Endothelial cell of umbilical vein (primary cell): ENCODE measurements at regions not wholly inside any gene's neighbourhood (a gene's known extent, or its start where the extent isn't known, plus 50 kb on each side); places are given as distances from the start of the nearest gene placed in this dataset.

Experiments used
- BruUV-seq: library from RNA; stranded (reverse); fragments of 400-500 nt; replicated peaks from 2 replicates; lab custom pipeline; 2021; lab: Mats Ljungman, UMichigan
- CTCF ChIA-PET: fragments of 300-600, 350-600 bp; sonication (Branson Sonifier 250); formaldehyde crosslinking; loops from one replicate; lab custom pipeline; 2021; ENCODE audit warnings: antibody characterized with exemption, inconsistent platforms; lab: Charles Lee
- POLR2A ChIA-PET: fragments of 300-600, 350-600 bp; sonication (Branson Sonifier 250); formaldehyde crosslinking; loops from one replicate; lab custom pipeline; 2021; ENCODE audit warnings: antibody characterized with exemption, inconsistent platforms; lab: Charles Lee
- DNase-seq: peaks from one replicate; pipeline ENCODE4 v3.0.0-alpha.2; 2011; ENCODE audit warnings: low read depth, low spot score
- FAIRE-seq: peaks from 2 replicates; lab custom pipeline; 2011; peaks lifted over from hg19 to GRCh38; lab: Jason Lieb, UNC
- H2AFZ ChIP-seq: 2 replicates; pipeline ENCODE4 v1.6.0; 2012; ENCODE audit warnings: low read depth, low read length, control low read depth, inconsistent platforms
- H3K27ac ChIP-seq: 2 replicates; pipeline ENCODE4 v1.5.1; 2011; ENCODE audit warnings: low read depth, mild to moderate bottlenecking, control low read depth, low read length, moderate library complexity; ENCODE audit not compliant: insufficient read depth
- H3K27me3 ChIP-seq, 2 experiments: 2 replicates each; pipeline versions ENCODE4 v1.6.0 to v1.6.1; 2011; ENCODE audit warnings: low read length in 2 of 2, mixed read lengths in 1 of 2; ENCODE audit not compliant: control insufficient read depth in 2 of 2, insufficient read depth in 2 of 2
- H3K36me3 ChIP-seq, 2 experiments: 2 replicates in 1 of 2; 3 replicates in 1 of 2; pipeline ENCODE4 v1.5.1; 2011; ENCODE audit warnings: low read length in 2 of 2, mild to moderate bottlenecking in 1 of 2, moderate library complexity in 1 of 2; ENCODE audit not compliant: control insufficient read depth in 2 of 2, insufficient read depth in 2 of 2; ENCODE audit errors: extremely low read depth in 1 of 2
- H3K4me1 ChIP-seq: 3 replicates; pipeline ENCODE4 v1.5.1; 2011; ENCODE audit warnings: mild to moderate bottlenecking, low read length; ENCODE audit not compliant: control insufficient read depth, insufficient read depth; ENCODE audit errors: extremely low read depth
- H3K4me2 ChIP-seq: 2 replicates; pipeline ENCODE4 v1.6.1; 2011; ENCODE audit warnings: low read length, control low read depth, mixed read lengths; ENCODE audit not compliant: insufficient read depth
- H3K4me3 ChIP-seq, 3 experiments: fragments of 200-600 bp in 1 of 3; sonication (generic), shearing (Covaris generic) in 1 of 3; replicated peaks in 1 of 3; 2 replicates each; pipeline ENCODE4 v1.5.1; 2011 to 2016; ENCODE audit warnings: control low read depth in 3 of 3, low read length in 3 of 3, mild to moderate bottlenecking in 2 of 3, inconsistent platforms in 1 of 3, low read depth in 1 of 3, moderate library complexity in 1 of 3; ENCODE audit not compliant: insufficient read depth in 1 of 3
- H3K79me2 ChIP-seq: 2 replicates; pipeline ENCODE4 v1.6.0; 2012; ENCODE audit warnings: low read length, inconsistent platforms; ENCODE audit not compliant: control insufficient read depth, insufficient read depth
- H3K9ac ChIP-seq: replicated peaks from 2 replicates; pipeline ENCODE3; 2011; ENCODE audit warnings: low read length, control low read depth; ENCODE audit not compliant: insufficient read depth; ENCODE audit errors: extremely low read depth
- H3K9me1 ChIP-seq: replicated peaks from 3 replicates; pipeline ENCODE4 v1.6.0; 2011; ENCODE audit warnings: mild to moderate bottlenecking, low read length; ENCODE audit not compliant: control insufficient read depth, insufficient read depth; ENCODE audit errors: extremely low read depth
- H3K9me3 ChIP-seq: replicated peaks from 2 replicates; pipeline ENCODE4 v1.5.1; 2012; ENCODE audit warnings: low read length, inconsistent platforms; ENCODE audit not compliant: control insufficient read depth, insufficient read depth
- H4K20me1 ChIP-seq: replicated peaks from 2 replicates; pipeline ENCODE3; 2011; ENCODE audit warnings: mild to moderate bottlenecking, low read length; ENCODE audit not compliant: control insufficient read depth, insufficient read depth; ENCODE audit errors: extremely low read depth
- CTCF ChIP-seq, 2 donors: IDR thresholded peaks; 1 replicate in 1 of 2; 2 replicates in 1 of 2; pipeline ENCODE4 v1.5.1; 2011; ENCODE audit warnings: low read length in 2 of 2, mild to moderate bottlenecking in 2 of 2, moderate library complexity in 2 of 2, control low read depth in 1 of 2, inconsistent platforms in 1 of 2, low read depth in 1 of 2; ENCODE audit not compliant: insufficient read depth in 1 of 2; ENCODE audit errors: extremely low read depth in 1 of 2
- EZH2 ChIP-seq: IDR thresholded peaks from 2 replicates; pipeline ENCODE4 v1.6.1; 2012; ENCODE audit warnings: borderline replicate concordance, low read depth, mild to moderate bottlenecking, moderate library complexity, low read length, inconsistent platforms; ENCODE audit not compliant: severe bottlenecking
- FOS ChIP-seq: IDR thresholded peaks from 2 replicates; pipeline ENCODE4 v1.6.1; 2011; ENCODE audit warnings: mild to moderate bottlenecking, low read length, moderate library complexity, borderline replicate concordance; ENCODE audit not compliant: insufficient read depth
- GATA2 ChIP-seq: IDR thresholded peaks from 2 replicates; pipeline ENCODE4 v1.7.0; 2011; ENCODE audit warnings: low read depth, mild to moderate bottlenecking, moderate library complexity, mixed read lengths, low read length; ENCODE audit not compliant: insufficient read length, insufficient read depth
- JUN ChIP-seq: IDR thresholded peaks from 2 replicates; pipeline ENCODE4 v1.6.1; 2011; ENCODE audit warnings: borderline replicate concordance, low read depth; ENCODE audit not compliant: insufficient read length, insufficient read depth
- MAX ChIP-seq: IDR thresholded peaks from 2 replicates; pipeline ENCODE4 v1.6.1; 2011; ENCODE audit not compliant: insufficient read depth, insufficient read length
- MYC ChIP-seq: IDR thresholded peaks from one replicate; pipeline ENCODE4 v1.6.1; 2011; ENCODE audit warnings: mild to moderate bottlenecking, low read depth, low read length
- POLR2A ChIP-seq: IDR thresholded peaks from 2 replicates; pipeline ENCODE4 v1.6.1; 2012; ENCODE audit warnings: low read depth, mild to moderate bottlenecking, control low read depth, low read length
- POLR2AphosphoS5 ChIP-seq: IDR thresholded peaks from 2 replicates; pipeline ENCODE4 v1.6.1; 2012; ENCODE audit warnings: low read depth, mild to moderate bottlenecking, control low read depth, low read length, moderate library complexity; ENCODE audit not compliant: insufficient read depth
- dilution Hi-C: fragments of 300-500 bp; cut with MboI; formaldehyde crosslinking; loops from one replicate; pipeline ENCODE4 v1.15.0; 2019; ENCODE audit warnings: low sequenced_read_pairs; ENCODE audit not compliant: extremely low pct_ligation_motif_present
- intact Hi-C: fragments of 100-400 bp; cut with micrococcal nuclease; formaldehyde crosslinking; loops from one replicate; pipeline ENCODE4 v1.10.0; 2022

GRCh38 chr5:174970502-174970901 is 246.1 kb downstream of the MSX2 start:
- no peak for DNase-seq
- Histone ChIP-seq H3K9me3 (peaks cover 3% of the 10 kb centered on the region), H2AFZ (no peak overlapping the region), H3K9ac (no peak overlapping the region), H3K27me3 (no peaks in the 10 kb centered on the region), H3K4me2 (no peak overlapping the region), H4K20me1 (no peaks in the 10 kb centered on the region), H3K27ac (no peak overlapping the region), H3K79me2 (no peaks in the 10 kb centered on the region), H3K9me1 (no peaks in the 10 kb centered on the region), H3K4me1 (no peaks in the 10 kb centered on the region), H3K4me3 (no peak overlapping the region), H3K36me3 (no peaks in the 10 kb centered on the region)
- intact Hi-C loops (no loop called here), dilution Hi-C loops (no loop called here)
- no peak for FAIRE-seq
- POLR2A ChIA-PET = no interaction called here
- CTCF ChIA-PET = no interaction called here
- TF ChIP-seq POLR2A = no peak
- no TSS peak for BruUV-seq

GRCh38 chr5:174953871-174954270 is 229.5 kb downstream of the MSX2 start:
- intact Hi-C loops = no loop called here

More at GRCh38 chr5:174953871-174954270, 229.5 kb downstream of the MSX2 start:
- H3K9me1 ChIP-seq = no peaks in the 10 kb centered on the region
- TF ChIP-seq JUN (no peak), POLR2AphosphoS5 (no peak), MAX (no peak), CTCF (IDR thresholded peaks at IDR 0.05; ENCODE audit: extremely low read depth in 1 of 2, insufficient read depth in 1 of 2, low read depth in 1 of 2, low read length in 2 of 2) (no peak), FOS (no peak), POLR2A (no peak), GATA2 (no peak), MYC (no peak), EZH2 (no peak)
- no peaks in the 10 kb centered on the region for H3K36me3 ChIP-seq
- H3K9me3 ChIP-seq = no peaks in the 10 kb centered on the region
- H3K4me1 ChIP-seq = no peaks in the 10 kb centered on the region
- FAIRE-seq (no peak), DNase-seq (no peak)
- no peak overlapping the region for H3K9ac ChIP-seq
- dilution Hi-C loops = no loop called here
- ChIA-PET CTCF (no interaction called here), POLR2A (no interaction called here)
- BruUV-seq = no TSS peak
- H4K20me1 ChIP-seq = no peaks in the 10 kb centered on the region
- H2AFZ ChIP-seq = no peak overlapping the region
- H3K4me3 ChIP-seq = no peak overlapping the region
- H3K4me2 ChIP-seq = no peak overlapping the region
- no peaks in the 10 kb centered on the region for H3K79me2 ChIP-seq
- no peak overlapping the region for H3K27ac ChIP-seq
- no peaks in the 10 kb centered on the region for H3K27me3 ChIP-seq
